Gastrocnemius medialis (tissue), 4 donors: ENCODE measurements at regions not wholly inside any gene's neighbourhood (a gene's known extent, or its start where the extent isn't known, plus 50 kb on each side); places are given as distances from the start of the nearest gene placed in this dataset.

Experiments
- ATAC-seq, 2 donors: fragments of 150-250 bp; one replicate each; pipeline ENCODE4 v1.9.1; 2016
- DNase-seq, 2 donors: peaks; one replicate each; pipeline ENCODE4 v3.0.0-alpha.2; 2019
- H3K27ac ChIP-seq, 4 donors: fragments of 200-600 bp; sonication (generic); 1 replicate in 1 of 4; 2 replicates in 3 of 4; pipeline ENCODE4 v1.5.1; 2016 to 2018; ENCODE audit warnings: mild to moderate bottlenecking in 2 of 4, moderate library complexity in 1 of 4
- H3K27me3 ChIP-seq, 3 donors: fragments of 200-600 bp; sonication (generic) in 2 of 3; 1 replicate in 1 of 3; 2 replicates in 2 of 3; pipeline versions ENCODE4 v1.5.1 to v1.6.0; 2016 to 2019; ENCODE audit warnings: mild to moderate bottlenecking in 1 of 3, moderate library complexity in 1 of 3
- H3K36me3 ChIP-seq, 2 donors: fragments of 200-600 bp; sonication (generic) in 1 of 2; one replicate each; pipeline ENCODE4 v1.5.1; 2017 to 2018
- H3K4me1 ChIP-seq, 2 donors: fragments of 200-600 bp; sonication (generic) in 1 of 2; one replicate each; pipeline ENCODE4 v1.5.1; 2016 to 2017; ENCODE audit warnings: mild to moderate bottlenecking in 2 of 2
- H3K4me3 ChIP-seq, 4 donors: fragments of 200-600 bp; sonication (generic) in 3 of 4; 1 replicate in 1 of 4; 2 replicates in 3 of 4; pipeline ENCODE4 v1.5.1; 2016 to 2019; ENCODE audit warnings: mild to moderate bottlenecking in 2 of 4
- H3K9me3 ChIP-seq, 3 donors: fragments of 200-600 bp; sonication (generic) in 2 of 3; 1 replicate in 1 of 3; 2 replicates in 2 of 3; pipeline ENCODE4 v1.5.1; 2016 to 2019
- CTCF ChIP-seq, 5 experiments: fragments of 450-650 bp in 3 of 5; fragments of 200-600 bp in 2 of 5; sonication (generic) in 2 of 5; IDR thresholded peaks in 4 of 5; conservative IDR thresholded peaks in 1 of 5; 1 replicate in 4 of 5; 2 replicates in 1 of 5; pipeline ENCODE4 v1.5.1; 2016 to 2019; ENCODE audit warnings: antibody characterized with exemption in 5 of 5, mild to moderate bottlenecking in 3 of 5, moderate library complexity in 3 of 5
- POLR2A ChIP-seq, 2 donors: fragments of 450-650 bp; IDR thresholded peaks; one replicate each; pipeline ENCODE4 v1.6.1; 2017; ENCODE audit warnings: antibody characterized with exemption in 2 of 2, mild to moderate bottlenecking in 2 of 2, moderate library complexity in 2 of 2
- in situ Hi-C, 4 donors: fragments of 200-750 bp; cut with MboI; loops; one replicate each; pipeline versions ENCODE4 v1.15.0 to v1.8.0; 2017; ENCODE audit warnings: low sequenced_read_pairs in 4 of 4
- intact Hi-C: fragments of 100-400 bp; cut with DNase I; formaldehyde crosslinking; loops from one replicate; pipeline ENCODE4 v1.15.1; 2023; ENCODE audit warnings: low total_unique reads

- no peak for DNase-seq
- Histone ChIP-seq H3K4me3 (no peak overlapping the region), H3K9me3 (no peaks in the 10 kb centered on the region), H3K27me3 (no peaks in the 10 kb centered on the region), H3K4me1 (peaks cover 2 to 18% of the 10 kb centered on the region in 2 donors), H3K27ac (no peak overlapping the region), H3K36me3 (no peaks in the 10 kb centered on the region)
- peak; percentile 74 to 85 for ATAC-seq
- TF ChIP-seq CTCF (IDR thresholded peaks at IDR 0.05 in 4 of 5, conservative IDR thresholded peaks at IDR 0.05 in 1 of 5) (no peak), POLR2A (IDR thresholded peaks at IDR 0.05) (no peak)
- intact Hi-C loops (no loop called here), in situ Hi-C loops (no loop called here)
Observed at GRCh38 chr5:14041528-14042192, 97.2 kb upstream of the DNAH5 start.

DNA sequence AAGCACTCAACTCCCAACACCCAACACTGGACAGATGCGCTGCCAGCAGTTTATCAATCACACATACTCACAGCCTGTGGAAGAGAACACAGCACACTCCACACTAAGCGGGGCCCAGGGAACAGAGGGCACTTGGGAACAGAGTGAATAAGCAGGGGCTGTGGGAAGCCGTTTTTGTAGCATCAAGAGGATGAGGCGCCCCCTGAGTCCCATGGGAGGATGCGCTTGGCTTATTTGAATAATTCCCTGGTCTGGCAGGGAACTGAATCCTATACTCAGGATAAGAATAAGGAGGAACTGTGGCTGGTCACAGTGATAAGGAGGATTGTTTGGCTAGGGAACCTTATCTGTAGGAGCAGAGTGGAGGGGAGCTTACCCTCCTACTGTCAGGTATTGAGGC is 96.1 kb upstream of the DNAH5 start:
- Histone ChIP-seq H3K9me3 (no peaks in the 10 kb centered on the region), H3K4me1 (peaks cover 12 to 30% of the 10 kb centered on the region in 2 donors), H3K27ac (no peak overlapping the region), H3K27me3 (no peaks in the 10 kb centered on the region), H3K4me3 (no peak overlapping the region), H3K36me3 (no peaks in the 10 kb centered on the region)
- intact Hi-C loops = no loop called here
- no peak for TF ChIP-seq POLR2A (IDR thresholded peaks at IDR 0.05)
- no peak for TF ChIP-seq CTCF (IDR thresholded peaks at IDR 0.05 in 4 of 5, conservative IDR thresholded peaks at IDR 0.05 in 1 of 5)
- DNase-seq = no peak
- in situ Hi-C loops = no loop called here
- ATAC-seq = no peak

DNA sequence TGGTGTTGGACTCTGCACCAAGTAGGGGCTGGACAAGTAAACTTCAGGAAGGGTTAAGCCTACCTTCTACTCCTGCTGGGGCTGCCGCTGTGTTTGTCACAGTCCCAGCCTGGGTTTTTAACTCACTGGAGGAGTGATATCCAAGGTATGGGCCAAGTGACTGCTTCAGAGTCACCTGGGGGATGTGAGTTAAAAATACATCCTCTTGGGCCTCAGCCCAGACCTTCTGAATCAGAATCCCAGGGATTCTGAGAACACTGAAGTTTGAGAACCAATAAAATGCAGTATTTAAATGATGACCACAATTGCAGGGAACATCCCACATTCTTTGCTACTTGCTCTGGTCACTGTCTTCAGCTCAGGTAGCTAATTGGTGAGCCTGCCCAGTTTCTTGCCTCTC is 95.1 kb upstream of the DNAH5 start:
- Histone ChIP-seq H3K27me3 (no peaks in the 10 kb centered on the region), H3K4me1 (peaks cover 18 to 39% of the 10 kb centered on the region in 2 donors), H3K36me3 (no peaks in the 10 kb centered on the region), H3K9me3 (no peaks in the 10 kb centered on the region), H3K27ac (no peak overlapping the region), H3K4me3 (no peak overlapping the region)
- ATAC-seq (no peak), DNase-seq (no peak)
- intact Hi-C loops = loop anchor here (5.0 to 10.0 kb wide), 2 partner anchors 103 to 235 kb away; partner anchors contain the start of gene TRIO
- TF ChIP-seq CTCF (IDR thresholded peaks at IDR 0.05 in 4 of 5, conservative IDR thresholded peaks at IDR 0.05 in 1 of 5) = no peak
- TF ChIP-seq POLR2A (IDR thresholded peaks at IDR 0.05) = no peak
- in situ Hi-C loops = no loop called here

- in situ Hi-C loops (no loop called here), intact Hi-C loops (loop anchor here (5.0 to 10.0 kb wide), 2 partner anchors 103 to 236 kb away; partner anchors contain the start of gene TRIO)
- Histone ChIP-seq H3K4me3 (no peak overlapping the region), H3K27me3 (no peaks in the 10 kb centered on the region), H3K9me3 (no peaks in the 10 kb centered on the region), H3K36me3 (no peaks in the 10 kb centered on the region), H3K4me1 (peaks cover 18 to 40% of the 10 kb centered on the region in 2 donors), H3K27ac (no peak overlapping the region)
- DNase-seq (no peak), ATAC-seq (no peak)
- TF ChIP-seq CTCF (IDR thresholded peaks at IDR 0.05 in 4 of 5, conservative IDR thresholded peaks at IDR 0.05 in 1 of 5) = no peak
- TF ChIP-seq POLR2A (IDR thresholded peaks at IDR 0.05) = no peak
Observed at GRCh38 chr5:14039063-14039462, 94.6 kb upstream of the DNAH5 start.
